Activated T-cell treated with anti-CD3 and anti-CD28 coated beads for 48 hours (primary cell): ENCODE measurements at regions not wholly inside any gene's neighbourhood (a gene's known extent, or its start where the extent isn't known, plus 50 kb on each side); places are given as distances from the start of the nearest gene placed in this dataset.

Source experiments
- DNase-seq: peaks from one replicate; pipeline ENCODE4 v3.0.0-alpha.2; 2020; ENCODE audit warnings: low read depth

DNA sequence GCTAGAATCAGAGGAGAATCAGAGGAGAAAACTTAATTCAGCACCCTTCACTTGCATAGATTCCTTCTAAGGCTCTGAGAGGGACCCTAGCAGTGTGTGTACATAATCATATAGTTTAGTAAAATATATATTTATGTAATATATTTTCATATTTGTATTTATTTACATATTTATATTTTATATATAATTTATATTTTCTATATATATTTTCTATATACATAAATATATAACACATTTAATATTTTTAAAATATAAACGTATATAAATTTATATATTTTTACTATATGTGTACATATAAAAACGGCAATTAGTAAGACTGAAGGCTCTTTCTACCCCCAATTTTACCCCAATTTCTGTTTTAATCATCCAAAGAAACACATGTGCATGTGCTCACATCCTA is 80.3 kb downstream of the NXPE2 start:
- no peak for DNase-seq

DNA sequence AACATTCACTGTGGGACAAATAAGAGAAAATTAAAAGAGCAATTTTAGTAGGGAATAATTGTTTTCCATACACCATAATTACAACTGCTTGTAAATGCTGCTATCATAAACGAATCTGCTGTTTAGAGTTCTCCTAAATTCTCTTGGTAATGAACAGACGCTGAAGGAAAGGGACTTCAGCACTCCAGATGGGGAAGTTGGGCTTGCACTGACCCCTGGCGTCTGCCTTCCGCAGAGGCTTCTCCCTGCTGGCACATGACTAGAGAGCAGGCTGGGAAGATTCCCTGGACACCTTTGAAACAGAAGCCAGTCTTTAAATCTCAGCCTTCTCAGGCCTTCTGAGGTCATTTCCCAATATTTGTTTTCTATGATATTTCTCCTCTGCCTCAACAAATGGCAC is 84.1 kb downstream of the NXPE2 start:
- DNase-seq = no peak

DNA sequence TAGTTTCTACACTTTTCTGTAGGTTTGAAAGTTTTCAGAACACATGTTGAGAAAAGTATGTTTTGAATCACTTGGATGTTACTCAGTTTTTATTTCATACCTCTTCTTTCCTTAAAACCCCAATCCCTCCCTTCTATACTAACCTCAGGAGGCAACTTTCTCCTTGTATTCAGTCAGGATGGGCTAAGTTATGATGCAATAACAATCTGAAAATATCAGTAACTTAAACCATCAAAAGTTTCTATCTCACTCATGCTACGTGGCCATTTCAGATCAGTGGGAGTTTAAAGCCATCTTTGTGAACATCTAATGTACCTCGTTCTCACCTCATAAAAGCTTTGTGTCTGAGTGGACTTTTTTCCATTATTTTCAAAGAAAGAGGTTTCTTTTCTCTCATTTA is 86.2 kb downstream of the NXPE2 start:
- no peak for DNase-seq

DNA sequence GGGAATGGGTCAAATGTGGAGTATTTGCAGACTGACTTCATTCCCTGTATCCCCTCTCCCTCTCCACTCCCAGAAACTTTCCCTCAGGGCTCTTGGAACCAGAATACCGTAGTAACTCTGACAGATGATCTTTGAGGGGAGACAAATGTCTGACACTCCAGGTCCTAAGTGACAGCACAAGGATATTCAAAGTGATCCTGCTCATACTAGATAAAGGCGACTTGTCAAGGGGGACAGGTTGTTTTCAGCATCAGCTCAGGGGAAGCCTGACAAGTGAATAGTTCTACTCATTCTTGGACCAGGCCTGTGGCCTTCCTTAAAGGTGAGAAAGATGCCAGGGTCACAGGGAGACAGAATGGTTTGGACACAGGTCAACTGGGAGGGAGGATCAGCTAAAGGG is 92.8 kb downstream of the NXPE2 start:
- DNase-seq = no peak

DNA sequence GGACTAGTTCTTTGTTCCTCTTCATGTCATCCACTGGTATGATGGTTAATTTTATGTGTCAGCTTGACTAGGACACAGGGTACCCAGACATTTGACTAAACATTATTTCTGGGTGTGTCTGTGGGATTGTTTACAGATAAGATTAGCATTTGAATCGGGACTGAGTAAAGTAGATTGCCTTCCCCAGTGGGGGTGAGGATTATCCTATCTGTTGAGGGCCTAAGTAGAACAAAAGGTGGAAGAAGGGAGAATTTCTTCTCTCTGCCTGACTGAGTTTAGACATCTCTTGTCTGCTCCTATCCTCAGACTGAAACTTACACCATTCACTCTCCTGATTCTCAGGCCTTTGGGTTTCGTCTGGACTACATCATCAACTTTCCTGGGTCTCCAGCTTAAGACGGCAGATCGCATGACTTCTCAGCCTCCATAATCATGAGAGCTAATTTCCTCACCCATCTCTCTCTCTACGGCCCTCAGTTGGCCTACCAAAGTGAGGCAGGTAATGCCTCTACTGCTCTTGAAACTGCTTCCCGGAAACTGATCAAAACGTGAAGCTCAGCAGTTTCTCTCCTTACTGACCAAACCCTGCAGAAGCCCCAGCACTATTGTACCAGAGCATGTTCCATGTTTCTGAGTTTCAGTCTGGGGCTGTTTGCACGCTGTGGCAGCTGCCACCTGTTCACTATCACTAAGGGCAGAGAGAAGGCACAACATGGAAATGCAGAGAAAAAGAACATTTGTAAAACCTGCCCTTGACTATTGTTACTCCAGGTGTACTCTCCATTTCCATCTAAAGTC is 95.4 kb downstream of the NXPE2 start:
- DNase-seq = no peak

DNA sequence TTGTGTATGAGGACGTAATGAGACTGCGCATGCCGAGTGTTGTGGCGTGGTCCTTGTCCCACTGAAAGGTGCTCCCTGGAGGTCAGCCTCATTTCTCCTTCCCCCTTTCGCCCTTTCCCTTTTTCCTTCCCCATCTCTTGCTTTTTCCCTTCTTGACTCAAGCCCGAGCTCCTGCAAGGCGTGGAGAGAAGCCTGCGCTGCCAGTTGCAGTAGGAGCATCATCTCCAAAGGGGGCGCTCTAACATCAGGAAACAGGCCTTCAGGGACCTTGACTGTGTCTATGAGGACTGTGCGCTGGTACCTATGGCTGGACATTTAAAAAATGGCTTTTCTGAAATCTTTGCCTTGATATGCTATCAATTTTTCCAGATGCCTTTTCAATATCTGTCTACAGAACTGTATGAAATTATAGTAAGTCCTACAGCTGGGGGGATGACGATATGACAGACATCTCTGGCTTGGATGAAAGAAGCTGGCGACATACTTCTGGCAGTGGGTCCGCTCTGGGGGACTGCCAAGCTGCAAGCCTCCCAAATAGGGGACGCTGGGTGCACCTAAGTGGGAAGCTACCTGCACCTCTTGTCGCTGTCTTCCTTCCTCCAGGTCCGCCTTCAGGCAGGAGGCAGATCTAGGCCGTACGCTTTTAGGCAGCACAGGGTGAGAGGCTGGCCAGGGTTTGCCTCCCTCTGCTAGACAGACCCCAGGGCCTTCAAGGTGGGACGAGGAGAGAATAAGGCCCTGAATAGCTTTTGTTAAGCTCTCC is 96.5 kb downstream of the NXPE2 start:
- DNase-seq = peak; percentile 7

DNA sequence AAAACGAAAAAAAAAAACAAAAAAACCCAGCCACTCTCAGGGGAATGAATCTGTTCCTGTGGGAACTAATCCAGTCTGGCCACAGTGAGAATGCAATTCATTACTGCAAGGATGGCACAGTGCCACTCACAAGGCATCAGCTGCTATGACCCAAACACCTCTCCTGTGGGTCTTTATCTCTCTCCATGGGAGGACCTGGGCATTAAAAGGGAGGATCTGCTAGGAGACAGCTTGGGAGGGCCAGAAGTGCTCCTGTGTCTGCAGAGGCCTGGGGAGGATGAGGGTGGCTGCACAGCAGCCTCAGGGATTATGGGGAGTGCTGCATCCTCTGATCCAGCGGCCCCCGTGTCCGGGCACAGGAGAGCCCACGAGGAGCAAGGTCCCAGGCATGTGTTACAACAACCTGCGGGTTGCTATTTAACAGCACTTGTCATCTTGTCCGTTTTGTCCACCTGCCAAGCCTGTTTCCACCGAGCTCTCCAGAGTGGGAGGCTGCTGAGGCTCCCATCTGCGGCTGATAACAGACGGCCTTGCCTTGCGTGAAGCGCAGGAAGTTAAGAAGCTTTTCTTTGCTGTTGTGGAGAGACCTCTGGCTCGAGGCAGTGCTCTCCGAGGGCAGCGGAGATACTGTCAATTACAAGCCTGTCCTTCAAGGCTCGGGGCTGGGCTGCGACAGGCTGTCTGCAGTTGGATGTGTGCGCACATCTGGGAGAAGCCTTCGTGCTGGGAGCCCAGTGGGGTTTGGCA is 97.7 kb downstream of the NXPE2 start:
- no peak for DNase-seq

DNA sequence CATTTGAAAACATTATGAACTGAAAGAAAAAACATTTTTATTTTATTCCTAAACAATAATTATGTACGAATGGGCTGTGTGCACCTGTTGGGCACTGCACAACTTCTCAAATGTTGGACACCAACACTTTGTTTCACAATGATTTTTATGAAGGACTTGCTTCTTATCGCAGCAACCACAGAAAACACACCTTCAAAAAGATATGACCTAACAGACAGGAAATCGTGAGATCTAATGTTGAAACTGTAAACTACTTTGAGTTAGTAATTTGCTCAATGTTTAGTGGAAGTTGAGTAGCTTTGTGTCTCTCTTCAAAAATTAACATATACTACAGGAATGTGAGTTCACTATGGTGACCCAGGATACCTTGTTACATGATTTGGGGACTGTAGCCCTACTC is 98.6 kb downstream of the NXPE2 start:
- DNase-seq = no peak

DNA sequence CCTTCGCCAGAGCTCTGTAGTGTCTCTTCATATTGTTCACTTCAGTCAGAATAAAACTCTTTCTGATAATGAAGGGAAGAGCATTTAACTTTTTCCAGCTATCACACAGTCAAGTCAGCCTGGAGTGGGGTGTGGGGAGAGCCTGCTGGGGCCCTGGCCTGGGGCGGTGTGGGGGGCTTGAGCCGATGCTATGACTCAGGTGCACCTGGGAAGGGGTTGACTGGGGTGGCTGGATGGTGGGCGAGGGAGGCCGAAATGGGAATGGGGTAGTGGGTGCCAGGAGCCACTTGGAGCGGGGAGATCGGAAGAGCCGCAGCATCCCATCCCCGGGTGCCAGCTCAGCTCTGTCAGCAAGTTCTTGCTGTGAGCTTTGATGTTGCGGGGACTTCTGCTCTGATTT is 100.9 kb downstream of the NXPE2 start:
- DNase-seq = no peak

DNA sequence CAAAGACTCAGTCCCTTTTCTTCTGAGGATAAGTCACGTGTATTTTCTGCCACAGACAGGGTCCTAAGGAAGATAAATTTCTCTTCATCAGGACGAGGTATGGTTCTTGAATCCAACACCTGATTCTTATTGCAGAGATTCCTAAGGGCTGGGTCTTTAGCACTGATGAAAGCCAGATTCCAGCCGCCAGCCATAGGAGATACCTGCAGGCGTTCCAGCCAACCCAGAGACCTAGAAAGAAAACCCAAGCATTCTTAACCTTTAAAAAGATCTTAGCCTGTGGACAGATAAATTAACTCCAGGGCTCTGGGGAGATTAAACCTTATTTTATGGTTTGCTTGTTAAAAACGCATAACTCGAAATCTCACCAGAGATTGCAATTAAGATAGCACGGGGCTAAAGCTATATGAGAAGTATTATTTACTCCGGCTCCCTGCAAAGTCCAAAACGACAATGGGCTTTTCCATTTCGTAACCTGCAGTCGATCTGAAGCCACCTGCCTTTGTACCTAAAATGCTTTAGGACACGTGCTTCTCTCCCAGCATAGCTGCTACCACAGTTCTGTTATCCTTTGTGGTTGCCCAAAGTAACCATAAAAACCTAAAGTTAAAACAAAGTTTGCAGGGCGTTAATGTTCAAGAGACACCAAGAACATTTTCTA is 104.5 kb downstream of the NXPE2 start:
- no peak for DNase-seq

DNA sequence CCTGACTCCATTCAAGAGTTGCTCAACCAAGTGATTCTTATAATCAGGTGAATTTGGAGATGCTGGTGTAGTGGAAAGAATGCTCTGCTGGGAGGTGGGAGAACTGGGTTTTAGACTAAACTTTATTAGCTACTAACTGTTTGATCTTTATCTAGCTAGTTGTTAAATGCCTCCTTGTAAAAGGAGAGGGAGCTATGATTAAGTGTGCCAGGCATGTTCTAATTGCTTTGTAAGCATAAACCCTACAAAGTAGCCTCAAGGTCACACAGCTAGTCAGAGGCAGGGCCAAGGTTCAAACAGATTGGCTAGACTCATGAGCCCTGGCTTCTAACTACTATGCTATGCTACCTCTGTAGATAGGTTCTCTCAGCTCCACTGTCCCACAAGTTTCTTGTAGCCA is 105.5 kb downstream of the NXPE2 start:
- no peak for DNase-seq

DNA sequence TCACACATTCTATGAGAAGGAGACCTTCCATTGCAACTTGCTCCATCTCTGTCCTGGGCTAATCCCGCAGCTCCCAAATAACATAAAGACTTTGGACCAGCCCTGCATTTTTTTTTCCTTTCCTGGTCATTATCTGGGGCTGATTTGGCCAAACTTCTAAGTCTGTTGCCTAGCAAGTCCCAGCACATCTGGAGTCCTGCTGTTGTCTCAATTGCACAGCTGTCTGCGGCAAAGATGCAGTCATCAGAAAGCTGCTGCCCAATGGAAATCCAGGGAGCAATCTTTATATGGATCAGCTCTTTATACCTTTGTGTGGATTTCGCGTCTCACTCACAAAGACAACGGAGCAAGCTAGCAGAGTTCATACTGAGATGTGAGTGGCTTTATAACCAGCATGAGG is 105.9 kb downstream of the NXPE2 start:
- DNase-seq = no peak

DNA sequence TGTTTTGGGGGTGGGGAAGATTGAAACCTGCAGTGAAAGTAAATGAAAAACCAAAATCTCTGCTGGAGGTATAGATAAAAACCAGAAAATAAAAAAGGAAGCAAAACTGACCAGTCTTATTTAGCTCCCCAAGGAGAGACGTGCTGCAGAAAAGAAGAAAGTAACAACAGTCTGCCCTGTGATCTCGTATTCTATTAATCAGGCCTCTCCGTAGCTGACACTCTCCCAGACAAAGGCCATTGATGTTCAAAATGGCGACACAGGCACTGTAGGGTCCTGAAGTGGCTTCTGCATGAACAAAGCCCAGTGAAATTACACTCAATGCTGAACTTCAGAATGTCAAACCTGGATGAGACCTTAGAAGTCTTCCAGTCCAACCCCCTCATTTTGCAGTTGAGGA is 106.6 kb downstream of the NXPE2 start:
- no peak for DNase-seq

DNA sequence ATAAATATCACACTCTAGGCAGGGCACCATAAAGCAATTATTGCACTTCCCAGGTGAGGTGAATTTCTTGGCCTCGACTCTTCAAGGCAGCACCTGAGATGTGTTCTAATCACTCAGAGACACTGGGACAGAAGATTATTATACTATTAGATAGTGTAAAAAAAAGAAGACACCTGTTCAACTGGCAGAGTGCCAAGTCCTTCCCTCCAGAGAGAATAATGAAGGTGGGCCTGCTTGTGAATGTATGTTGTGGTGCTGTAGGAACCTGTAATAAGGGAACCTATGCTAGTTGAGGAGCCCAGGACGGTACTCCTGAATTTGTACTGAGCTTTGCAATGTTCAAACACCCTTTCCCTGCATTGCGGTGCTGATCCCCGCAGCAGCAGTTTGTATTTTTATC is 107.5 kb downstream of the NXPE2 start:
- DNase-seq = no peak

DNA sequence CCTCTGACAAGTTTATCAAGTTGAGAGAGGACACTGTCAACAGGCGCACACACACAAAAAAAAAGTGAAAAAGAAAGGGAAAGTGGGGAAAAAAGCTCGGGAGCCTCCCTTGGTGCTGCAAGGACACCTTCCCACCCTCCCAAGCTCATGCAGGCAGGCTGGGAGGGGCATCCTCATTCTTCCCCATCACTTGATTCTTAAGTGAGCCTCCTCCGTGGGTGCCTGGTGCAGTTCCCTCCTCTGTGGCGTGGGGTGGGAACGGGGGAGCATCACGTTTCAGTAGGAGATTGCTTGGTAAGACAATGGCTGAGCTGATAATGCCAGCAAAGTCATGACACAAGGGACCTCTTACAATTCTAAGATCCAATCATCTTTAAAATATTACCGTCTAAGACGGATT is 108.8 kb downstream of the NXPE2 start:
- DNase-seq = no peak

DNA sequence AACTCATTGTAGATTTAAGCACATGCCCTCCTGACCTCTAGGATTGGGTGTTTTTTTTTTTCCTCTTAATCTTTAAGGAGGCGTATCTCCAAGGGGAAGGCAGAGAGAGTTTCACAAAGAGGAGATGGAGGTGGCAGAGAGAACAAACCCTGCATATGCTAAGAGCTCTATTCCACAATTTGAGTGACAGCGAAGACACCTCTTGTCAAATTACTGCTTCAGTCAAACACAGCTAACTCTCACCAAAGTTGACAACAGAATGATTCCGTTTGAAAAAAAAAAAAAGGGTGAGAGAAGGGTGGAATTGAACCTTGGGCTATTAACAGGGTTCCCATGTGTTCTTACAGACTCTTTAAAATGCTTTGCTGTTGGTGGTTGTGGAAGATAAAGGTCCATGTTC is 112.6 kb downstream of the NXPE2 start:
- DNase-seq = no peak

DNA sequence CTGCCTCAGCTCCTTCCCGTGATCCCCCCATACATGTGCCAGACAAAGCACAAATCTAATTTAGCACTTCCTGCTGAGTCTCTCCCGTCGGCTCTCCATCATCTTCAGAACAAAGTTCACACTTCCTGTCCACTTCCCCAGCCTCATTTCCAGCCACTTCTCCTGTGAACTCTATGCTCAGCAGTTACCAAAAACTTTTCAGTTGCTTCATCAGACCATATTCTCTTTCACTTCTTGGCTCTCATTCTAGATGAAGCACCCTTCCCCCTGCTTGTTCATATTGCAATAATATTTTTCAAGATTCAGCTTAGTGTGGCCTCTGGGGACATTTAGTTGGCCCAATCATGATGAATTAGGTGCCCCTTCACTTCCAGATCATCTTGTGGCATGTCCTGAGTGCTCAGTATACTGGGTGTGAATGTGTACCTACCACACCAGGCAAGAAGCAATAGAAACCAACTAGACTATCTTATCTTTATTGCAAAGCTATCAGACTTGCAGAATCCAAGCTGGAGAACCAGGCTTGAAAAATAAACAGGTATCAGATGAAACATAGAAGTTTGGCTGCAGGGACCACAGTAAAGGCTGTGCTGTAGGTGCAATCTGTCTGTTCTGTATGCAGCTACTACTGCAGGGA is 115.8 kb downstream of the NXPE2 start:
- DNase-seq = no peak

DNA sequence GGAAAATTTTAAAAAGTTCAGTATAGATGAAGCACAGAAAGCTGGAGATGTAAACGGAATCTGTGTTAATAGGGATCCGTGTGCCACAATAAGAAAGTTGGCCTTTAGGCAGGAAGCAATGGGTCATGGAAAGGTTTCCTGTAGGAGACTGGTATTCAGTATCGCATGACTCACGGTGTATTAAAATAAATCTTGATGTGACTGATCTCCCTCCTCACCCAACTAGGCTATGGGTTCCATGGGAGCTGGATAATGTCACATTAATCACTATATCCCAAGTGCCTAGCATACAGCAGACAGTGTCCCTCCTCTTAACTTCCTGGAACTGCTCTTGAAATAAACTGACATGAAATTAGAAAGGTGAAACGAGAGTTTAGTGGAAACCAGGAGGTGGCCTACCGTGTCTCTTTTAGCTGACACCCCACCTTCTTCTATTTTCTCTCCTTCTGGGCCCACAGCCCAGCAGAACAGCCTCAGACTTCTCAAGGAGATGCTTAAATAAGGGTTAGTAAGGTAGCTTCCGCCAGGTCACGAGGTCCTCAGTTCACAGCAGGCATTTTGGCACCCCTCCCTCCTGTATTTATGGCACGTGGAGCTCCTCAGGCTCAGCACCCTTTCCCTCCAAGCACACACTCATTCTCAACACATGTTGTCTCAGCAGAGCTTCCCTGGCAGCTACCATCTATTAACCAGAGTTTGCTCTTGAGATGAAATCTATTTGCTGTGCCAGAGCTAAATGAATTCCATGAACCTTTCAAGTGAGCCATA is 118.8 kb downstream of the NXPE2 start:
- no peak for DNase-seq

DNA sequence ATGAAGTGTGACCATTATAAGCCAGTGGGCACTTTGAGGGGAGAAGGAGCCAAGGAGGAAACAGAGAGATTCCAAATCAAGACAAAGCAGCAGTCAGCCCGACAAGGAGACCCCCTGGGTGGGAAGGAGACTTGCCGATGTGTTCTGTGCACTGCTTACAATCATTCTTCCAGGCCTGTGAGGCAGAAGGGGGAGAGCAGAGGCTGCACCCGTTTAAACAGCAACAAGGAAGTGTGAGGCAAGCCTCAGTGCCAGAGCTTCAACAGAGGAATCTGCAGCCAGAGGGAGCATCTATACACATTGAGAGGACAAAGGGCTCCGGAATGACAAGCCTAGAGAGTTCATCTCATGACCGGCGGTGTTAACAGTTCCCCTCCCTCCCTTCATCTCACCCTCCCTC is 121.1 kb downstream of the NXPE2 start:
- no peak for DNase-seq

DNA sequence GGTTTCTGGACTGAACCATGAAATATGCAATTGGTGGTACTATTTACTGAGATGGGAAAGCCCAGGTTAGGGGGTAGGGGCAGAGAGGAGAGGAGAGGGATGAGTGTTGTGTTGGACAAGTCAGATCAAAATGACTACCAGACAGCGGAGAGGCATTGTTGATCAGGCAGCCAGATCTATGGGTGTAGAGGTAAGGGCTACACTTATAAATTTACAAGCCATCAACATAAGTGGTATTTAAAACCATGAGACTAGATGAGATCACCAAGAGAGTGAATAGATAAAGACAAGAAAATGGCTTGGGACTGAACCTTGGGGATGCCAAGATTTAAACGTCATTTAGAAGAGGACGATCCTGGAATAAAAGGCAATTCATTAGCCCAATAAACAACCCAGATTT is 123.4 kb downstream of the NXPE2 start:
- DNase-seq = no peak

DNA sequence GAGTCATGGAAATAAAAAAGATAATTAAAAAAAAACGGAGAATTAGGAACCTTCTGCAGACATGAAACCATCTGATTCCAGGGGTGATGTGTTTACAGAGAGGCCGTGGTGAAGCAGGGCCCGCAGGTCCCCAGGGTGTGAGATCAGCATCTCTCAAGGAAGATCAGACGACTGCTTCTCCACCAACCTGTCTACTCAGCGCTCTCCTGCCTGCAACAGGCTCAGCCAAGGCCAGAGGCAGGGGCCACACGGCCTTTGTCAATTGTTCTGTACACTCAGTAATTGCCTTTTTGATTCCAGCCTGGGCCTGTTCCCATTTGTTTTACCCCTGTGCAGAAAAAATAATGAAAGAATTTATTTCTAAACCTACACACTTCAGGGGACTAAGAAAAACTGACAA is 124.6 kb downstream of the NXPE2 start:
- no peak for DNase-seq
